CD4-positive, alpha-beta T cell (primary cell): ENCODE measurements at regions not wholly inside any gene's neighbourhood (a gene's known extent, or its start where the extent isn't known, plus 50 kb on each side); places are given as distances from the start of the nearest gene placed in this dataset.

Source experiments
- ATAC-seq: fragments of 200-7000 bp; cut with Tn5 transposase; one replicate; pipeline ENCODE4 v1.10.0; 2022; ENCODE audit warnings: mild to moderate bottlenecking; ENCODE audit not compliant: poor library complexity
- CTCF ChIA-PET: fragments of 350-600 bp; sonication (Branson Sonifier 250); formaldehyde crosslinking; loops from one replicate; lab custom pipeline; 2021; ENCODE audit warnings: antibody characterized with exemption, inconsistent platforms; lab: Charles Lee
- POLR2A ChIA-PET: fragments of 350-600 bp; sonication (Branson Sonifier 250); formaldehyde crosslinking; loops from one replicate; lab custom pipeline; 2021; ENCODE audit warnings: antibody characterized with exemption, inconsistent platforms; lab: Charles Lee
- DNase-seq, 14 experiments: peaks; one replicate each; pipeline ENCODE4 v3.0.0-alpha.2; 2013 to 2020; ENCODE audit warnings: mixed read lengths in 2 of 14
- H3K27ac ChIP-seq, 2 donors: one replicate each; pipeline versions ENCODE4 v1.5.1 to v1.7.0; 2013; ENCODE audit warnings: low read length in 2 of 2, low read depth in 1 of 2, mild to moderate bottlenecking in 1 of 2
- H3K27me3 ChIP-seq, 2 experiments: 1 replicate in 1 of 2; 2 replicates in 1 of 2; pipeline versions ENCODE4 v1.6.1 to v1.7.0; 2013; ENCODE audit warnings: low read length in 2 of 2, control low read depth in 1 of 2, mild to moderate bottlenecking in 1 of 2, moderate library complexity in 1 of 2; ENCODE audit not compliant: insufficient read depth in 2 of 2, control insufficient read depth in 1 of 2
- H3K36me3 ChIP-seq: one replicate; pipeline ENCODE4 v1.6.1; 2013; ENCODE audit warnings: low read length, control low read depth; ENCODE audit not compliant: insufficient read depth
- H3K4me1 ChIP-seq: one replicate; pipeline ENCODE4 v1.6.1; 2013; ENCODE audit warnings: low read length, control low read depth; ENCODE audit not compliant: insufficient read depth
- H3K4me3 ChIP-seq: one replicate; pipeline ENCODE4 v1.5.1; 2013; ENCODE audit warnings: mild to moderate bottlenecking, low read length, moderate library complexity
- H3K9me3 ChIP-seq, 2 experiments: 1 replicate in 1 of 2; 2 replicates in 1 of 2; pipeline versions ENCODE4 v1.6.1 to v1.7.0; 2013; ENCODE audit warnings: low read length in 2 of 2, mild to moderate bottlenecking in 2 of 2, control low read depth in 1 of 2, moderate library complexity in 1 of 2; ENCODE audit not compliant: control insufficient read depth in 1 of 2, insufficient read depth in 1 of 2
- H3K27ac Mint-ChIP-seq: one replicate; pipeline ENCODE4 v1.8.0; 2020; ENCODE audit warnings: mixed read lengths
- H3K27me3 Mint-ChIP-seq: one replicate; pipeline ENCODE4 v1.8.0; 2021; ENCODE audit warnings: mixed read lengths
- H3K36me3 Mint-ChIP-seq: one replicate; pipeline ENCODE4 v1.8.0; 2021; ENCODE audit warnings: low read depth, mixed read lengths
- H3K4me1 Mint-ChIP-seq: one replicate; pipeline ENCODE4 v1.8.0; 2021; ENCODE audit warnings: low read depth, mixed read lengths
- H3K4me3 Mint-ChIP-seq: one replicate; pipeline ENCODE4 v1.8.0; 2020; ENCODE audit warnings: mild to moderate bottlenecking, mixed read lengths
- H3K9me3 Mint-ChIP-seq: one replicate; pipeline ENCODE4 v1.8.0; 2020; ENCODE audit warnings: mixed read lengths
- CTCF ChIP-seq: fragments of 200-600 bp; IDR thresholded peaks from one replicate; pipeline ENCODE4 v1.8.0; 2022; ENCODE audit warnings: antibody characterized with exemption, mild to moderate bottlenecking
- intact Hi-C, 2 experiments: fragments of 100-400 bp; cut with DNase I in 1 of 2; cut with micrococcal nuclease in 1 of 2; formaldehyde crosslinking; loops; one replicate each; pipeline versions ENCODE4 v1.15.1 to v1.9.0; 2023 to 2025; cut with DNase I, micrococcal nuclease

- Mint-ChIP-seq H3K36me3 (no peaks in the 10 kb centered on the region), H3K9me3 (peaks cover 4% of the 10 kb centered on the region), H3K27me3 (no peaks in the 10 kb centered on the region), H3K4me3 (no peak overlapping the region), H3K27ac (no peak overlapping the region), H3K4me1 (no peaks in the 10 kb centered on the region)
- CTCF ChIA-PET = no interaction called here
- Histone ChIP-seq H3K4me1 (no peaks in the 10 kb centered on the region), H3K36me3 (no peaks in the 10 kb centered on the region), H3K27me3 (no peaks in the 10 kb centered on the region), H3K27ac (no peak overlapping the region), H3K4me3 (no peak overlapping the region), H3K9me3 (peaks cover 0 to 14% of the 10 kb centered on the region in 2 experiments)
- DNase-seq = no peak
- TF ChIP-seq CTCF = no peak
- no peak for ATAC-seq
- POLR2A ChIA-PET = no interaction called here
- intact Hi-C loops = no loop called here
These were observed 251.8 kb downstream of the CRPPA start for GRCh38 chr7:16169537-16169936.

GRCh38 chr7:16167526-16167925 lies 253.8 kb downstream of the CRPPA start:
- no peaks in the 10 kb centered on the region for H3K27me3 ChIP-seq
- H3K36me3 ChIP-seq = no peaks in the 10 kb centered on the region
- Mint-ChIP-seq H3K27me3 (no peaks in the 10 kb centered on the region), H3K4me1 (no peaks in the 10 kb centered on the region), H3K27ac (no peak overlapping the region), H3K36me3 (no peaks in the 10 kb centered on the region), H3K9me3 (peaks cover 7% of the 10 kb centered on the region), H3K4me3 (no peak overlapping the region)
- no peak for ATAC-seq
- ChIA-PET CTCF (no interaction called here), POLR2A (no interaction called here)
- intact Hi-C loops = no loop called here
- H3K9me3 ChIP-seq = peaks cover 0 to 14% of the 10 kb centered on the region in 2 experiments
- no peak overlapping the region for H3K4me3 ChIP-seq
- TF ChIP-seq CTCF = no peak
- no peak overlapping the region for H3K27ac ChIP-seq
- no peak for DNase-seq
- no peaks in the 10 kb centered on the region for H3K4me1 ChIP-seq

- no peak for DNase-seq
- no peaks in the 10 kb centered on the region for H3K36me3 ChIP-seq
- no peak overlapping the region for H3K4me3 ChIP-seq
- TF ChIP-seq CTCF = no peak
- intact Hi-C loops = no loop called here
- ATAC-seq = no peak
- H3K27me3 ChIP-seq = no peaks in the 10 kb centered on the region
- ChIA-PET POLR2A (no interaction called here), CTCF (no interaction called here)
- H3K27ac Mint-ChIP-seq = no peak overlapping the region
- no peak overlapping the region for H3K4me3 Mint-ChIP-seq
- H3K9me3 Mint-ChIP-seq = peaks cover 7% of the 10 kb centered on the region
- no peaks in the 10 kb centered on the region for H3K4me1 Mint-ChIP-seq
- H3K9me3 ChIP-seq = peaks cover 11 to 12% of the 10 kb centered on the region in 2 experiments
- H3K36me3 Mint-ChIP-seq = no peaks in the 10 kb centered on the region
- H3K4me1 ChIP-seq = no peaks in the 10 kb centered on the region
- H3K27ac ChIP-seq = no peak overlapping the region
- no peaks in the 10 kb centered on the region for H3K27me3 Mint-ChIP-seq
These were observed 277.0 kb downstream of the CRPPA start for GRCh38 chr7:16144361-16144760.
